ENCODE measurements at regions not wholly inside any gene's neighbourhood (a gene's known extent, or its start where the extent isn't known, plus 50 kb on each side); places are given as distances from the start of the nearest gene placed in this dataset.
A peak's percentile ranks its signal among the peaks of the same experiment; 100 is the strongest.

DNA sequence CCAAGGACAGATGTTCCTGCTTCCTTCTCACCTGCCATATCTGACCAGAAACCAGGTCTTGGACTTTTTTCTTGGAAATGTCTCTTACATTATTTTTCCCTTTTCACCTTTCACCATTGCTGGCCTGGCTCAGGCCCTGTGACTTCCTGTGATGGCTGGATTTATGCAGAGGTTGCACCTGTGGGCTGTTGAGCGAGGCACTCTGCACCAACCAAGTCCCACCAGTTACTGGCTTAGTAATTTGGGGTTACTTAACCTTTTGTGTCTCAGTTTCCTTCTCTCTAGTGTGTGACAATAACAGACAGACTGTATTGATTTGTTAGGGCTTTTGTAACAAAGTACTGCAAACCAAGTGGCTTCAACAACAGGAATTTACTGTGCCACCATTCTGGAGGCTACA, 110.0 kb downstream of the INSIG2 start:
- Histone ChIP-seq H3K36me3 (replicated peaks in 1 of 2; ENCODE audit: control insufficient read depth in 1 of 2, insufficient read depth in 2 of 2, low read length in 1 of 2) (no peaks in the 10 kb centered on the region), H3K79me2 (ENCODE audit: insufficient read depth) (no peaks in the 10 kb centered on the region), H3K4me3 (ENCODE audit: low read depth in 2 of 2, low read length in 1 of 2) (no peak overlapping the region), H3K9me3 (no peaks in the 10 kb centered on the region), H3K27ac (ENCODE audit: low read depth in 2 of 2, low read length in 1 of 2) (no peak overlapping the region), H3K4me1 (ENCODE audit: control insufficient read depth in 1 of 2, insufficient read depth in 2 of 2, low read depth in 1 of 2, low read length in 1 of 2) (no peaks in the 10 kb centered on the region), H4K20me1 (ENCODE audit: insufficient read depth) (no peaks in the 10 kb centered on the region), H3K4me2 (no peak overlapping the region), H3F3A (replicated peaks; ENCODE audit: insufficient read depth) (no peaks in the 10 kb centered on the region), H3K9ac (no peak overlapping the region), H3K9me2 (no peaks in the 10 kb centered on the region), H3K27me3 (ENCODE audit: insufficient read depth) (peaks cover 12% of the 10 kb centered on the region; the same call in 1 of the 2 replicates), H2AFZ (ENCODE audit: low read depth) (no peak overlapping the region)
- DNase-seq: no peak
- CTCF ChIA-PET: no interaction called here
- WGBS (ENCODE audit: low lambda C conversion rate): 25% methylated on average over 1 of the region's 1 CpG
- TF ChIP-seq, protein P1, sequence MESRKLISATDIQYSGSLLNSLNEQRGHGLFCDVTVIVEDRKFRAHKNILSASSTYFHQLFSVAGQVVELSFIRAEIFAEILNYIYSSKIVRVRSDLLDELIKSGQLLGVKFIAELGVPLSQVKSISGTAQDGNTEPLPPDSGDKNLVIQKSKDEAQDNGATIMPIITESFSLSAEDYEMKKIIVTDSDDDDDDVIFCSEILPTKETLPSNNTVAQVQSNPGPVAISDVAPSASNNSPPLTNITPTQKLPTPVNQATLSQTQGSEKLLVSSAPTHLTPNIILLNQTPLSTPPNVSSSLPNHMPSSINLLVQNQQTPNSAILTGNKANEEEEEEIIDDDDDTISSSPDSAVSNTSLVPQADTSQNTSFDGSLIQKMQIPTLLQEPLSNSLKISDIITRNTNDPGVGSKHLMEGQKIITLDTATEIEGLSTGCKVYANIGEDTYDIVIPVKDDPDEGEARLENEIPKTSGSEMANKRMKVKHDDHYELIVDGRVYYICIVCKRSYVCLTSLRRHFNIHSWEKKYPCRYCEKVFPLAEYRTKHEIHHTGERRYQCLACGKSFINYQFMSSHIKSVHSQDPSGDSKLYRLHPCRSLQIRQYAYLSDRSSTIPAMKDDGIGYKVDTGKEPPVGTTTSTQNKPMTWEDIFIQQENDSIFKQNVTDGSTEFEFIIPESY (IDR thresholded peaks at IDR 0.05; ENCODE audit: borderline replicate concordance, low read depth): no peak
- TF ChIP-seq NRF1 (IDR thresholded peaks at IDR 0.05; ENCODE audit: low read depth, low read length): no peak
- TF ChIP-seq SIN3A (IDR thresholded peaks at IDR 0.05; ENCODE audit: borderline replicate concordance, low read depth, low read length): no peak
- POLR2A ChIA-PET: no interaction called here

DNA sequence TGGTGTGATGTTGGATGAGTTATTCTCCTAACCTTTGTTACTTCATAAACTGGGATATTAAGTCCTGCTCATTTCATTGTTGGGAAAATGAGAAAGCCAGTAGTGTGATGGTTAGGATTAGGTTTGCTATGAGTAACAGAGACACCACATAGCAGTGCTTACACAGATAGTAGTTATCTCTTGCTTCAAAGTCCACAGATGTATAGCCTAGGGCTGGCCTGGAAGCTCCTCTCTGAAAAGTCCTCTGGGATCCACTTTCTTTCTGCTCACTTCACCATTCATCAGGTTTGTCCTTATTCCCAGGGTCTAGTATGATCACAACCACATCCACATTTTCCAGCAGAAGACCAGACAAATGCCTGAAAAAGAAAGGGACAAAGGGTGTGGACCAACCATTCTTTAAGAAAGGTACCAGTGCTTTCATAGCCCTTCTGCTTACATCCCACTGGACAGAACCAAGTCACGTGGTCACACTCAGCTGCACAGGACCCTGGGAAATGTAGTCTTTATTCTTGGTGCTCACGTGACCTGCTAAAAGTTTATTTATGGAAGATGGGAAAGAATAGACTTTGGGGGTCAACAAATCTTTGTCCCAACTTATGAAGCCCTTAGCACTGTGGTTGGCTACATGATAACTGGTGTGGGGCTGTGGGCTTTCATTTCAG, 108.9 kb downstream of the INSIG2 start:
- Histone ChIP-seq H3K9me3 (no peaks in the 10 kb centered on the region), H2AFZ (ENCODE audit: low read depth) (no peak overlapping the region), H3K4me1 (ENCODE audit: control insufficient read depth in 1 of 2, insufficient read depth in 2 of 2, low read depth in 1 of 2, low read length in 1 of 2) (no peaks in the 10 kb centered on the region), H3K27ac (ENCODE audit: low read depth in 2 of 2, low read length in 1 of 2) (no peak overlapping the region), H3K9me2 (no peaks in the 10 kb centered on the region), H3K36me3 (replicated peaks in 1 of 2; ENCODE audit: control insufficient read depth in 1 of 2, insufficient read depth in 2 of 2, low read length in 1 of 2) (no peaks in the 10 kb centered on the region), H4K20me1 (ENCODE audit: insufficient read depth) (no peaks in the 10 kb centered on the region), H3K27me3 (ENCODE audit: insufficient read depth) (peaks cover 9% of the 10 kb centered on the region; the same call in 1 of the 2 replicates), H3K79me2 (ENCODE audit: insufficient read depth) (no peaks in the 10 kb centered on the region), H3K9ac (no peak overlapping the region), H3K4me3 (ENCODE audit: low read depth in 2 of 2, low read length in 1 of 2) (no peak overlapping the region), H3F3A (replicated peaks; ENCODE audit: insufficient read depth) (no peaks in the 10 kb centered on the region), H3K4me2 (no peak overlapping the region)
- TF ChIP-seq, protein P2, sequence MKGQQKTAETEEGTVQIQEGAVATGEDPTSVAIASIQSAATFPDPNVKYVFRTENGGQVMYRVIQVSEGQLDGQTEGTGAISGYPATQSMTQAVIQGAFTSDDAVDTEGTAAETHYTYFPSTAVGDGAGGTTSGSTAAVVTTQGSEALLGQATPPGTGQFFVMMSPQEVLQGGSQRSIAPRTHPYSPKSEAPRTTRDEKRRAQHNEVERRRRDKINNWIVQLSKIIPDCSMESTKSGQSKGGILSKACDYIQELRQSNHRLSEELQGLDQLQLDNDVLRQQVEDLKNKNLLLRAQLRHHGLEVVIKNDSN (IDR thresholded peaks at IDR 0.05; ENCODE audit: borderline replicate concordance, low read depth): peak; percentile 89
- TF ChIP-seq, protein P3, sequence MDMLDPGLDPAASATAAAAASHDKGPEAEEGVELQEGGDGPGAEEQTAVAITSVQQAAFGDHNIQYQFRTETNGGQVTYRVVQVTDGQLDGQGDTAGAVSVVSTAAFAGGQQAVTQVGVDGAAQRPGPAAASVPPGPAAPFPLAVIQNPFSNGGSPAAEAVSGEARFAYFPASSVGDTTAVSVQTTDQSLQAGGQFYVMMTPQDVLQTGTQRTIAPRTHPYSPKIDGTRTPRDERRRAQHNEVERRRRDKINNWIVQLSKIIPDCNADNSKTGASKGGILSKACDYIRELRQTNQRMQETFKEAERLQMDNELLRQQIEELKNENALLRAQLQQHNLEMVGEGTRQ (IDR thresholded peaks at IDR 0.05; ENCODE audit: borderline replicate concordance, low read depth, low read length): peak; percentile 39; the same call in 1 of the 2 replicates
- TF ChIP-seq, protein P4, sequence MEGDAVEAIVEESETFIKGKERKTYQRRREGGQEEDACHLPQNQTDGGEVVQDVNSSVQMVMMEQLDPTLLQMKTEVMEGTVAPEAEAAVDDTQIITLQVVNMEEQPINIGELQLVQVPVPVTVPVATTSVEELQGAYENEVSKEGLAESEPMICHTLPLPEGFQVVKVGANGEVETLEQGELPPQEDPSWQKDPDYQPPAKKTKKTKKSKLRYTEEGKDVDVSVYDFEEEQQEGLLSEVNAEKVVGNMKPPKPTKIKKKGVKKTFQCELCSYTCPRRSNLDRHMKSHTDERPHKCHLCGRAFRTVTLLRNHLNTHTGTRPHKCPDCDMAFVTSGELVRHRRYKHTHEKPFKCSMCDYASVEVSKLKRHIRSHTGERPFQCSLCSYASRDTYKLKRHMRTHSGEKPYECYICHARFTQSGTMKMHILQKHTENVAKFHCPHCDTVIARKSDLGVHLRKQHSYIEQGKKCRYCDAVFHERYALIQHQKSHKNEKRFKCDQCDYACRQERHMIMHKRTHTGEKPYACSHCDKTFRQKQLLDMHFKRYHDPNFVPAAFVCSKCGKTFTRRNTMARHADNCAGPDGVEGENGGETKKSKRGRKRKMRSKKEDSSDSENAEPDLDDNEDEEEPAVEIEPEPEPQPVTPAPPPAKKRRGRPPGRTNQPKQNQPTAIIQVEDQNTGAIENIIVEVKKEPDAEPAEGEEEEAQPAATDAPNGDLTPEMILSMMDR (IDR thresholded peaks at IDR 0.05): no peak
- ChIA-PET POLR2A (no interaction called here), CTCF (no interaction called here)
- 0% methylated on average over 2 of the region's 2 CpGs for WGBS (ENCODE audit: low lambda C conversion rate)
- peak; percentile 17 for DNase-seq
